Left lung (tissue), 4 donors: ENCODE measurements at regions not wholly inside any gene's neighbourhood (a gene's known extent, or its start where the extent isn't known, plus 50 kb on each side); places are given as distances from the start of the nearest gene placed in this dataset.
A peak's percentile ranks its signal among the peaks of the same experiment; 100 is the strongest.

Source experiments
- ATAC-seq: fragments of 200-7000 bp; cut with Tn5 transposase; one replicate; pipeline ENCODE4 v1.9.1; 2020; ENCODE audit warnings: moderate library complexity
- DNase-seq, 4 donors: peaks; one replicate each; pipeline ENCODE4 v3.0.0-alpha.2; 2013 to 2020
- H3K27ac ChIP-seq, 2 donors: fragments of 200-600 bp; sonication (generic) in 1 of 2; one replicate each; pipeline versions ENCODE4 v1.5.0 to v1.8.0; 2020 to 2021
- H3K27me3 ChIP-seq, 2 donors: fragments of 200-600 bp; sonication (generic) in 1 of 2; one replicate each; pipeline versions ENCODE4 v1.5.0 to v1.8.0; 2020 to 2021
- H3K36me3 ChIP-seq, 2 donors: fragments of 200-600 bp; sonication (generic) in 1 of 2; one replicate each; pipeline versions ENCODE4 v1.5.0 to v1.8.0; 2020 to 2021
- H3K4me1 ChIP-seq, 2 donors: fragments of 200-600 bp; one replicate each; pipeline ENCODE4 v1.8.0; 2021
- H3K4me3 ChIP-seq, 2 donors: fragments of 200-600 bp; sonication (generic) in 1 of 2; one replicate each; pipeline versions ENCODE4 v1.5.0 to v1.8.0; 2020 to 2021; ENCODE audit warnings: mild to moderate bottlenecking in 1 of 2
- H3K9me3 ChIP-seq, 2 donors: fragments of 200-600 bp; sonication (generic) in 1 of 2; one replicate each; pipeline versions ENCODE4 v1.5.0 to v1.8.0; 2020 to 2021
- CTCF ChIP-seq, 2 donors: fragments of 200-600 bp; sonication (generic) in 1 of 2; IDR thresholded peaks; one replicate each; pipeline versions ENCODE4 v1.5.0 to v1.8.0; 2021; ENCODE audit warnings: antibody characterized with exemption in 2 of 2
- intact Hi-C, 2 donors: fragments of 100-400 bp; cut with DNase I; formaldehyde crosslinking; loops; one replicate each; pipeline versions ENCODE4 v1.11.2 to v1.14.2; 2022
- donor health status: DM: no; HTN: yes; CAD: no.
- donor health status: DM: no; HTN: no; CAD: no.

- no peak for TF ChIP-seq CTCF (IDR thresholded peaks at IDR 0.05)
- no peaks in the 10 kb centered on the region for H3K27me3 ChIP-seq
- peaks cover 0 to 4% of the 10 kb centered on the region in 2 donors for H3K9me3 ChIP-seq
- DNase-seq (no peak), ATAC-seq (no peak)
- H3K4me1 ChIP-seq, result peaks cover 0 to 48% of the 10 kb centered on the region in 2 donors
- H3K4me3 ChIP-seq, result no peak overlapping the region
- intact Hi-C loops, result no loop called here
- H3K36me3 ChIP-seq, result no peaks in the 10 kb centered on the region
- no peak overlapping the region for H3K27ac ChIP-seq
Measured at GRCh38 chr14:65206078-65206447, 103.7 kb upstream of the MAX start.

GRCh38 chr14:65206448-65207096 is 104.3 kb upstream of the MAX start:
- Histone ChIP-seq H3K4me1 (peaks cover 0 to 51% of the 10 kb centered on the region in 2 donors), H3K4me3 (no peak overlapping the region), H3K27ac (peak overlapping the region in 1 of 2 donors; percentile 15), H3K27me3 (no peaks in the 10 kb centered on the region), H3K9me3 (peaks cover 0 to 4% of the 10 kb centered on the region in 2 donors), H3K36me3 (no peaks in the 10 kb centered on the region)
- ATAC-seq (peak; percentile 24), DNase-seq (no peak)
- no peak for TF ChIP-seq CTCF (IDR thresholded peaks at IDR 0.05)
- intact Hi-C loops, result no loop called here

- intact Hi-C loops, result no loop called here
- TF ChIP-seq CTCF (IDR thresholded peaks at IDR 0.05), result no peak
- no peak for DNase-seq
- Histone ChIP-seq H3K27me3 (no peaks in the 10 kb centered on the region), H3K36me3 (no peaks in the 10 kb centered on the region), H3K4me3 (no peak overlapping the region), H3K4me1 (peaks cover 0 to 56% of the 10 kb centered on the region in 2 donors), H3K9me3 (no peaks in the 10 kb centered on the region), H3K27ac (no peak overlapping the region)
- ATAC-seq, result peak; percentile 33
Measured at GRCh38 chr14:65208548-65208947, 106.2 kb upstream of the MAX start.

GRCh38 chr14:65210118-65210821 is 108.0 kb upstream of the MAX start:
- DNase-seq (no peak), ATAC-seq (no peak)
- H3K36me3 ChIP-seq, result no peaks in the 10 kb centered on the region
- no peak overlapping the region for H3K4me3 ChIP-seq
- no peaks in the 10 kb centered on the region for H3K9me3 ChIP-seq
- intact Hi-C loops, result no loop called here
- no peaks in the 10 kb centered on the region for H3K27me3 ChIP-seq
- peak overlapping the region in 1 of 2 donors; percentile 79 for H3K27ac ChIP-seq
- H3K4me1 ChIP-seq, result peaks cover 0 to 56% of the 10 kb centered on the region in 2 donors
- no peak for TF ChIP-seq CTCF (IDR thresholded peaks at IDR 0.05)

- intact Hi-C loops, result no loop called here
- no peaks in the 10 kb centered on the region for H3K36me3 ChIP-seq
- ATAC-seq (no peak), DNase-seq (no peak)
- no peak overlapping the region for H3K4me3 ChIP-seq
- H3K27me3 ChIP-seq, result no peaks in the 10 kb centered on the region
- TF ChIP-seq CTCF (IDR thresholded peaks at IDR 0.05), result no peak
- peaks cover 0 to 54% of the 10 kb centered on the region in 2 donors for H3K4me1 ChIP-seq
- no peaks in the 10 kb centered on the region for H3K9me3 ChIP-seq
- peak overlapping the region in 1 of 2 donors; percentile 79 for H3K27ac ChIP-seq
Measured at GRCh38 chr14:65210822-65211182, 108.5 kb upstream of the MAX start.
